GM12878 (cell line): ENCODE measurements at regions not wholly inside any gene's neighbourhood (a gene's known extent, or its start where the extent isn't known, plus 50 kb on each side); places are given as distances from the start of the nearest gene placed in this dataset.
A peak's percentile ranks its signal among the peaks of the same experiment; 100 is the strongest.

Experiments used
- ATAC-seq: fragments of 200-7000 bp; cut with Tn5 transposase; 3 replicates; pipeline ENCODE4 v1.9.1; 2020; ENCODE audit warnings: mild to moderate bottlenecking, moderate library complexity
- BruUV-seq: library from RNA; stranded (reverse); fragments of 400-500 nt; replicated peaks from 2 replicates; lab custom pipeline; 2021; lab: Mats Ljungman, UMichigan
- CTCF ChIA-PET: fragments of 300-600 bp; sonication (Branson Sonifier 250); formaldehyde crosslinking; extraction: SDS; loops from one replicate; lab custom pipeline; 2021; ENCODE audit warnings: inconsistent platforms; lab: Yijun Ruan, JAX
- POLR2A ChIA-PET: fragments of 350-600 bp; formaldehyde crosslinking; extraction: SDS; loops from one replicate; lab custom pipeline; 2021; ENCODE audit warnings: inconsistent platforms; lab: Charles Lee
- RAD21 ChIA-PET: fragments of 300-600 bp; sonication (Branson Sonifier 250); formaldehyde crosslinking; loops from one replicate; lab custom pipeline; 2023; ENCODE audit warnings: antibody characterized with exemption; ENCODE audit not compliant: unreplicated experiment; lab: Charles Lee
- SMC1A ChIA-PET: fragments of 300-600 bp; sonication (Branson Sonifier 250); formaldehyde crosslinking; loops from one replicate; lab custom pipeline; 2023; ENCODE audit not compliant: unreplicated experiment, uncharacterized antibody; lab: Charles Lee
- DNase-seq: peaks from one replicate; pipeline ENCODE4 v3.0.0-alpha.2; 2011; ENCODE audit warnings: low read depth, low spot score
- FAIRE-seq: peaks from 3 replicates; lab custom pipeline; 2011; peaks lifted over from hg19 to GRCh38; lab: Jason Lieb, UNC
- H2AFZ ChIP-seq: 2 replicates; pipeline ENCODE4 v1.6.0; 2011; ENCODE audit warnings: low read depth, low read length, control low read depth; ENCODE audit not compliant: control insufficient read depth
- H3K27ac ChIP-seq: 2 replicates; pipeline ENCODE4 v1.5.1; 2011; ENCODE audit warnings: control low read depth; ENCODE audit not compliant: control insufficient read depth, insufficient read depth
- H3K27me3 ChIP-seq, 2 experiments: replicated peaks in 1 of 2; 2 replicates each; pipeline versions ENCODE4 v1.6.0 to v1.6.1; 2011; ENCODE audit warnings: low read length in 1 of 2; ENCODE audit not compliant: control insufficient read depth in 2 of 2, insufficient read depth in 2 of 2
- H3K36me3 ChIP-seq, 2 experiments: 2 replicates each; pipeline ENCODE4 v1.5.1; 2011; ENCODE audit warnings: low read length in 1 of 2; ENCODE audit not compliant: control insufficient read depth in 2 of 2, insufficient read depth in 2 of 2
- H3K4me1 ChIP-seq: 2 replicates; pipeline ENCODE4 v1.6.1; 2011; ENCODE audit warnings: mild to moderate bottlenecking, low read length, moderate library complexity, mixed read lengths; ENCODE audit not compliant: control insufficient read depth, insufficient read depth
- H3K4me2 ChIP-seq: 2 replicates; pipeline ENCODE4 v1.6.0; 2011; ENCODE audit warnings: control low read depth; ENCODE audit not compliant: control insufficient read depth, insufficient read depth
- H3K4me3 ChIP-seq: fragments of 200-600 bp; sonication (generic); 2 replicates; pipeline ENCODE4 v1.5.1; 2016
- H3K79me2 ChIP-seq: 2 replicates; pipeline ENCODE4 v1.6.0; 2011; ENCODE audit warnings: low read length; ENCODE audit not compliant: control insufficient read depth, insufficient read depth
- H3K9ac ChIP-seq: 2 replicates; pipeline ENCODE4 v1.8.0; 2011; ENCODE audit warnings: low read length, control low read depth, mixed read lengths; ENCODE audit not compliant: control insufficient read depth, insufficient read depth
- H3K9me3 ChIP-seq: replicated peaks from 3 replicates; pipeline ENCODE4 v1.5.1; 2011; ENCODE audit warnings: mild to moderate bottlenecking, low read length; ENCODE audit not compliant: control insufficient read depth, insufficient read depth
- H4K20me1 ChIP-seq: 2 replicates; pipeline ENCODE4 v1.6.0; 2011; ENCODE audit not compliant: control insufficient read depth, insufficient read depth
- CBX5 ChIP-seq: sonication (generic); IDR thresholded peaks from 2 replicates; pipeline ENCODE4 v1.6.1; 2016; ENCODE audit warnings: low read depth, moderate library complexity, mild to moderate bottlenecking, inconsistent platforms
- CEBPB ChIP-seq, 2 experiments: fragments of 150-350 bp in 1 of 2; IDR thresholded peaks; 2 replicates each; pipeline ENCODE4 v1.6.1; 2012 to 2014; ENCODE audit warnings: low read depth in 2 of 2, low read length in 2 of 2, borderline replicate concordance in 1 of 2, inconsistent platforms in 1 of 2
- EED ChIP-seq: sonication (generic); IDR thresholded peaks from 2 replicates; pipeline ENCODE4 v1.6.1; 2016; ENCODE audit warnings: antibody characterized with exemption, low read depth
- IKZF1 ChIP-seq: fragments of 450-650 bp; conservative IDR thresholded peaks from 2 replicates; pipeline ENCODE4 v1.6.1; 2017; ENCODE audit warnings: antibody characterized with exemption, mild to moderate bottlenecking
- IKZF2 ChIP-seq, 2 experiments: fragments of 450-650 bp; IDR thresholded peaks; 2 replicates each; pipeline ENCODE4 v1.6.1; 2017; ENCODE audit warnings: mild to moderate bottlenecking in 2 of 2, moderate library complexity in 2 of 2
- IRF4 ChIP-seq: IDR thresholded peaks from 2 replicates; pipeline ENCODE4 v1.6.1; 2011; ENCODE audit warnings: low read depth, low read length
- JUNB ChIP-seq: IDR thresholded peaks from 2 replicates; pipeline ENCODE4 v1.6.1; 2016; ENCODE audit warnings: antibody characterized with exemption, mild to moderate bottlenecking
- MEF2A ChIP-seq: IDR thresholded peaks from 2 replicates; pipeline ENCODE4 v1.6.1; 2011; ENCODE audit warnings: low read depth, mild to moderate bottlenecking, low read length, moderate library complexity; ENCODE audit not compliant: insufficient read depth
- NFIC ChIP-seq: IDR thresholded peaks from 2 replicates; pipeline ENCODE4 v1.6.1; 2012; ENCODE audit warnings: low read depth, mild to moderate bottlenecking, inconsistent platforms, low read length, moderate library complexity
- NKRF ChIP-seq: fragments of 450-650 bp; conservative IDR thresholded peaks from 2 replicates; pipeline ENCODE4 v1.6.1; 2017; ENCODE audit warnings: mild to moderate bottlenecking, moderate library complexity
- SMARCA5 ChIP-seq: fragments of 450-650 bp; IDR thresholded peaks from 2 replicates; pipeline ENCODE4 v1.6.1; 2017; ENCODE audit warnings: mild to moderate bottlenecking
- STAT3 ChIP-seq: IDR thresholded peaks from 2 replicates; pipeline ENCODE4 v1.6.1; 2011; ENCODE audit warnings: low read depth, low read length, improper control_type of control experiment
- ZNF217 ChIP-seq: fragments of 450-650 bp; IDR thresholded peaks from 2 replicates; pipeline ENCODE4 v1.6.1; 2017; ENCODE audit warnings: antibody characterized with exemption, mild to moderate bottlenecking
- ZSCAN29 ChIP-seq: fragments of 450-650 bp; IDR thresholded peaks from 2 replicates; pipeline ENCODE4 v1.6.1; 2017; ENCODE audit warnings: mild to moderate bottlenecking, moderate library complexity
- WGBS: methylation state at CpG from one replicate; pipeline ENCODE4 v1.1.6; 2016; ENCODE audit warnings: low lambda C conversion rate; ENCODE audit not compliant: insufficient replicate concordance, insufficient coverage; ENCODE audit errors: missing lambda C conversion rate; 5-methylcytosine and 5-hydroxymethylcytosine counted together
- in situ Hi-C: fragments of 300-500 bp; cut with MboI; formaldehyde crosslinking; loops from 9 replicates; pipeline ENCODE4 v1.14.3; 2018; ENCODE audit warnings: mixed read lengths
- intact Hi-C: fragments of 100-400 bp; cut with micrococcal nuclease; formaldehyde crosslinking; loops from one replicate; pipeline ENCODE4 v1.14.2; 2022; ENCODE audit not compliant: unreplicated experiment

GRCh38 chr12:94841904-94842610, 161.4 kb downstream of the NDUFA12 start:
- FAIRE-seq (no peak), DNase-seq (no peak), ATAC-seq (peak; percentile 11; the same call in 2 of the 3 replicates)
- Histone ChIP-seq H3K79me2 (peaks cover 82% of the 10 kb centered on the region), H2AFZ (no peak overlapping the region), H3K4me1 (peaks cover 26% of the 10 kb centered on the region), H3K27ac (peak overlapping the region; percentile 29; the same call in 1 of the 2 replicates), H3K27me3 (no peaks in the 10 kb centered on the region), H3K4me3 (no peak overlapping the region), H3K9ac (no peak overlapping the region), H4K20me1 (no peaks in the 10 kb centered on the region), H3K36me3 (peaks cover 0 to 1% of the 10 kb centered on the region in 2 experiments; a peak in 2 of 4 replicates), H3K4me2 (0 out of 2 replicates have a peak overlapping the region, but pooled peaks have one; percentile 0), H3K9me3 (peaks cover 8% of the 10 kb centered on the region)
- SMC1A ChIA-PET, result interaction anchor here (0.6 to 6.5 kb wide), 16 partner anchors 10 to 162 kb away, joined by 3 to 82 read pairs (median 5); partner anchors contain the start of gene NDUFA12
- CTCF ChIA-PET, result interaction anchor here (1.1 to 2.4 kb wide), 6 partner anchors 9 to 72 kb away, joined by 3 to 13 read pairs (median 9); no protein-coding TSS in a partner anchor
- 35% methylated on average over 5 of the region's 5 CpGs for WGBS
- in situ Hi-C loops (no loop called here), intact Hi-C loops (no loop called here)
- POLR2A ChIA-PET, result interaction anchor here (0.6 to 1.3 kb wide), 7 partner anchors 9 to 345 kb away, joined by 3 to 5 read pairs (median 3); no protein-coding TSS in a partner anchor
- BruUV-seq, result no TSS peak
- RAD21 ChIA-PET, result interaction anchor here (0.7 to 5.8 kb wide), 10 partner anchors 9 to 85 kb away, joined by 3 to 51 read pairs (median 4); no protein-coding TSS in a partner anchor
- TF ChIP-seq SMARCA5, result 0 out of 2 replicates have a peak, but pooled peaks have one; percentile 37
- TF ChIP-seq IKZF2 (IDR thresholded peaks at IDR 0.05), result peak in 1 of 2 experiments; percentile 41; a peak in 1 of 4 replicates
- 0 out of 2 replicates have a peak, but pooled peaks have one; percentile 22 for TF ChIP-seq STAT3
- TF ChIP-seq IRF4, result peak; percentile 67; the same call in 1 of the 2 replicates
- 0 out of 2 replicates have a peak, but pooled peaks have one; percentile 28 for TF ChIP-seq CBX5
- TF ChIP-seq CEBPB (IDR thresholded peaks at IDR 0.05; ENCODE audit: borderline replicate concordance in 1 of 2, low read depth in 2 of 2, low read length in 2 of 2), result no peak
- TF ChIP-seq ZNF217, result peak; percentile 61; the same call in 1 of the 2 replicates
- 0 out of 2 replicates have a peak, but pooled peaks have one; percentile 3 for TF ChIP-seq MEF2A
- TF ChIP-seq IKZF1, result peak; percentile 40
- TF ChIP-seq ZSCAN29, result no peak
- peak; percentile 42 for TF ChIP-seq JUNB
- no peak for TF ChIP-seq NKRF
- 0 out of 2 replicates have a peak, but pooled peaks have one; percentile 38 for TF ChIP-seq NFIC
- peak; percentile 57; the same call in 1 of the 2 replicates for TF ChIP-seq EED
